GM12873 (cell line): ENCODE measurements at regions not wholly inside any gene's neighbourhood (a gene's known extent, or its start where the extent isn't known, plus 50 kb on each side); places are given as distances from the start of the nearest gene placed in this dataset.

ENCODE experiments used
- CTCF ChIP-seq: IDR thresholded peaks from 2 replicates; pipeline ENCODE4 v1.5.1; 2012; ENCODE audit warnings: low read depth, mild to moderate bottlenecking, moderate library complexity, low read length, control low read depth; ENCODE audit not compliant: insufficient read depth; ENCODE audit errors: missing control alignments

DNA sequence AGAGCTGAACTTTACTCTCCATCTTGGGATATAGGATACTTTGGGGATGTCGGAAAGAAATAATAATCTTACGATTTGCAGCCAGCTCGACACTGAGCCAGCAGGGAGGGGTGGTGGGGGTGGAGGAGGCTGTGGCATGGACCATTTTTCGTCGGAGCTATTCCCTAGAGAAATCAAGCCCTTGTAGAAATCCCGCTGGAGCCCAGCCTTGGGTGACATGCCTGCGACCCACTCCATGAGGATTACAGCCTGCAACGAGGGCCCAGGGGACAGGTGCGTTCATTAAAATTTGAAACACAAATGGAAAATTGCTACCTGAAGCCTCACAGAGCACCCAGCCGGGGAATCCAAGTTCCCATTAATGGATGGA lies 82.8 kb upstream of the GSE1 start:
- TF ChIP-seq CTCF, result no peak

DNA sequence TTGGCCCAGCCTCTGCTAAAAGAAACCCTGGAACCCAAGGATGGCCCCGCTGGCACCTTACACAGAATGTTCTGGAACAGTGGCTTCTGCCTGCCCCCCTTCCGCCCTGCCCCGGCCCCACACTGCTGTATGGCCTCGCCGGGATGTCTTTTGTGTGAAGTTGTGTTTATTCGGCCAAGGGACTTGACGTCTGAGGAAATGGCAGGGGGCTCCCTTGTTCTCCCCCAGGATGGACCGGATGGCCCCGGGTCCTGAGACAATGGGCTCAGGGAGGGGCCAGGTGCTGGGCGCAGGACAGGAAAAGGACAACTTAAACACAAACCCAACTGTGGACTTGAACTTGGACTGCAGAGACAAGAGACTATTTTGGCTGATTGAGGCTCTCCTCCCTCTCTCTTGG lies 81.6 kb upstream of the GSE1 start:
- TF ChIP-seq CTCF, result no peak

DNA sequence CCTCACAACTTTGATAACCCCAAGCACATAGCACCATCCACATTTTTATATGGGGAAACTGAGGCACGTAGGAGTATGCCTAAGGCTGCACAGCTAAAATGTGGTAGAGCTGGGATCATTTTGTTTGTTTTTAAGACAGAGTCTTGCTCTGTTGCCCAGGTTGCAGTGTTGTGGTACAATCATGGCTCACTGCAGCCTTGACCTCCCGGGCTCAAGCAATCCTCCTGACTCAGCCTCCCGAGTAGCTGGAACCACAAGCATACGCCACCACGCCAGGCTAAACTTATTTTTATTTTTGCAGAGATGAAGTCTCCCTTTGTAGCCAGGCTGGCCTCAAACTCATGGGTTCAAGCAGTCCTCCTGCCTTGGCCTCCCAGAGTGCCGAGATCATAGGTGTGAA lies 81.0 kb upstream of the GSE1 start:
- TF ChIP-seq CTCF, result no peak

- TF ChIP-seq CTCF, result no peak
These were observed 78.4 kb upstream of the GSE1 start for GRCh38 chr16:85534536-85535351.

GRCh38 chr16:85535352-85536072 lies 77.6 kb upstream of the GSE1 start:
- TF ChIP-seq CTCF, result no peak

DNA sequence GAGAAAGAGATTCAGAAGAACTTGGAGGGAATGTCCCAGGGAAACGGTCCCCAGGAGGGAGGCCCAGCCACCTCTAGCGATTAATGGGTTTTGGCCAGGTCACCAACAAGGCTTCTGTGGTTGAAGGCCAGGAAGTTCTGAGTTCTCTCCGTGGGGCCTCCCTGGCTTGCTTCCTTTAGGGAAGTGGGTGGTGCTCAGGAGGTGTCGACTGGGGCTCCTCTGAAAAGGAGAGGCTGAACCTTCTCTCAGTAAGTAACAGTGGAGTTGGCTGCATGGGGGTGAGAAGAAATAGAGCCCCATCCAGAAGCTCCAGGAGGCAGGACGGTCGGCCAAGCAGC lies 77.1 kb upstream of the GSE1 start:
- TF ChIP-seq CTCF, result no peak

DNA sequence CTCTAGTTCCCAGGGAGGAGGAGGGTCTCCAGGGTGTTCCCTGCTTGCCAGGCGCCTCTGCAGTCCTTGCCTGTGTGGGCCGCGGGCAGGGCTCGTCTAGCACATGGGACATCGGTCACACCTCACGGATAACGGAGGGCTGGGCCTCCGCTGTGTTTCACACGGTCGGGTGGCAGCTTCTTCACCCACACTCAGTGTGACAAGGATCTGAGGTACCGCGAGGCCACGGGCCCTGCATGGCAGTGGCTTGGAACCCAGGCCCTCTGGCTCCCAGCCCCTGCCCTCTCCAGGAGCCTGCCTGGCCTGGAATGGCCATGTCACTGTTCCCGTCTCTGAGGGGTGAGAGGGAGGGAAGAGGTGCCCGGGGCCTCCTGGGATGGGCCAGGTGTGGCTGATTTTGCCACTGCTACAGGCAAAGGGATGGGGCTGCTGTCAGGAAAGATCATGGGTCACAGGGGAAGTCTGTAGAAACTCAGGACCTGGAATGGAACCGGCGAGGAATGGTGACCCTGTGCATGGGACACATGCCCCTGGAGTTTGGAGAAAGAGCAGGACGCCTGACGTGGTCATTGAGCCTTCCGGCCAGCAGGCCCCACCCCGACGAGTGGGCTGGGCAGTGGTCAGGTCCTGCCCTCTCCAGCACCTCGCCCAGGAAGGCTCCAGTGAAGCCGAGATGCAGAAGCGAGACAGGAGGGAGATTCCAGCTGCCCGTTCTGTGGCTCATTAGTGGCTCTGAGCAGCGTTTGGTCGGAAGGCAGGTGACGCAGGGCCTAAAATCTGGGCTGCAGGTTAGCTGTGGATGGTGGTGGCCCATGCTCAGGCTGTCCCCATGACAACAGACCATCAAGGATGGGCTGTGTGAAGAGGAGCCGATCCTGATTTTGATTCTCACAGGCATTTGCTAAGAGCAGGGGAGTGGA lies 76.5 kb upstream of the GSE1 start:
- no peak for TF ChIP-seq CTCF
